ENCODE measurements at regions not wholly inside any gene's neighbourhood (a gene's known extent, or its start where the extent isn't known, plus 50 kb on each side); places are given as distances from the start of the nearest gene placed in this dataset.

DNA sequence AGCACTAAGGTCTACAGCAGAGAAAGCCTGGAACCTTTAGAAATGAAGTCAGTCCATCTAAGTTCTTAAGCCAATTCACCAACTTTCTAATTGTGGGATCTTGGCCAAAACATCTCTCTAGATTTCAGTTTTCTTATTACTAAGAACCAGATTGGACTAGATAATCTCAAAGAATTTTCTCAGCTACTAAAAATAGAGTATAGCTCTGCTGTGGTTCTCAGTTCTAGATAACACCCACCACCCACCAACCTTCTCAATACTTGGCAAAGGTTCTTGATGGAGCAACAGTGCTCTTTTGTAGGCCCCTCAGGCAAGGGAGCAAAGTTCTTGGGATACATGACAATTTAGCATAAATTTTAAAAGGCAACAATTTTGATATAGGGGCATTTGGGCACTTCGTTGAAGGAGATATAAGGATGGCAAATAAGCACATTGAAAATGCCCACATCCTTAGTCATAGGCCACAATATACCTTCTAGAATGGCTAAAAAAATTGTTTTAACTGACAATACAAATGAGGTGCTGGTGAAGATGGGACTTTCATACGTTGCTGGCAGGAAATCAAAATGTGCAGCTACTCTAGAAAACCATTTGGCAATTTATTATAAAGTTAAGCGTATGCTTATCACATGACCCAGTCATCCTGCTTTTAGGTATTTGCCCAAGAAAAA is 74.4 kb upstream of the TMEM132E start:
- intact Hi-C loops (cut with DNase I; ENCODE audit: low total_unique reads), result no loop called here
- TF ChIP-seq POLR2AphosphoS5 (IDR thresholded peaks at IDR 0.05), result no peak
- TF ChIP-seq POLR2A (IDR thresholded peaks at IDR 0.05), result no peak
- no peak for TF ChIP-seq CTCF (IDR thresholded peaks at IDR 0.05 in 8 of 11, conservative IDR thresholded peaks at IDR 0.05 in 3 of 11)
- DNase-seq, result no peak
- Histone ChIP-seq H3K27ac (no peak overlapping the region), H3K4me3 (no peak overlapping the region), H3K9me3 (no peaks in the 10 kb centered on the region), H3K36me3 (no peaks in the 10 kb centered on the region), H3K27me3 (replicated peaks in 1 of 7) (peaks cover 0 to 84% (median 5%) of the 10 kb centered on the region in 7 donors), H3K4me1 (peaks cover 0 to 16% (median 9%) of the 10 kb centered on the region in 6 donors)
- whole genome bisulfite sequencing, 5 donors, result 61 to 67% (median 63%) methylated on average over 3 of the region's 3 CpGs

GRCh38 chr17:34503528-34504195 is 75.7 kb upstream of the TMEM132E start:
- Histone ChIP-seq H3K4me3 (no peak overlapping the region), H3K4me1 (peaks cover 0 to 16% (median 9%) of the 10 kb centered on the region in 6 donors), H3K9me3 (no peaks in the 10 kb centered on the region), H3K27me3 (replicated peaks in 1 of 7) (peaks cover 0 to 89% (median 0%) of the 10 kb centered on the region in 7 donors), H3K36me3 (no peaks in the 10 kb centered on the region), H3K27ac (no peak overlapping the region)
- no peak for DNase-seq
- no peak for TF ChIP-seq POLR2A (IDR thresholded peaks at IDR 0.05)
- no peak for TF ChIP-seq POLR2AphosphoS5 (IDR thresholded peaks at IDR 0.05)
- TF ChIP-seq CTCF (IDR thresholded peaks at IDR 0.05 in 8 of 11, conservative IDR thresholded peaks at IDR 0.05 in 3 of 11), result no peak
- WGBS, 5 donors, result 36 to 64% (median 48%) methylated on average over 10 of the region's 10 CpGs
- intact Hi-C loops (cut with DNase I; ENCODE audit: low total_unique reads), result no loop called here

GRCh38 chr17:34502426-34502825 is 77.0 kb upstream of the TMEM132E start:
- DNase-seq, result no peak
- WGBS, 5 donors, result 34 to 57% (median 51%) methylated on average over 4 of the region's 4 CpGs
- intact Hi-C loops (cut with DNase I; ENCODE audit: low total_unique reads), result no loop called here
- no peak for TF ChIP-seq POLR2AphosphoS5 (IDR thresholded peaks at IDR 0.05)
- no peak for TF ChIP-seq CTCF (IDR thresholded peaks at IDR 0.05 in 8 of 11, conservative IDR thresholded peaks at IDR 0.05 in 3 of 11)
- no peak for TF ChIP-seq POLR2A (IDR thresholded peaks at IDR 0.05)
- Histone ChIP-seq H3K27ac (no peak overlapping the region), H3K4me1 (peaks cover 0 to 16% (median 9%) of the 10 kb centered on the region in 6 donors), H3K9me3 (no peaks in the 10 kb centered on the region), H3K4me3 (no peak overlapping the region), H3K36me3 (no peaks in the 10 kb centered on the region), H3K27me3 (replicated peaks in 1 of 7) (peaks cover 0 to 87% (median 0%) of the 10 kb centered on the region in 7 donors)

DNA sequence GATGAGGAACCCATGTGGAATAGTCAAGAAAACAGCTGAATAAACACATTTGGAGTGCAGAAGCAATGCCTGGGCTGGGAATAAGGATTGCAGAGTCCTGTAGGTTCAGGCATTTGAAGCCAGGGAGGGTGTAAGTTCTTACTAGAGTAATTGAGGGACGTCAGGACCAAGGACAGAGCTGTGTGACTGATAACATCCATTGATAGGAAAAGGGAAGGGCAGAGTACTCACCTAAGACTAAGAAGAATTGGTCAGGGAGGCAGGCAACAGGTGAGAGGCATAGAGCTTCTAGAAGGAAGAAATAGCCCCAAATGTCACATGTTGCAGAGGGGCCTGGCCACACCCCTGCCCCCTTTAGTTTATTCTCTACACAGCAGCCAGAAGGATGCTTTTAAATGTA is 79.8 kb upstream of the TMEM132E start:
- Histone ChIP-seq H3K4me1 (peaks cover 0 to 16% (median 9%) of the 10 kb centered on the region in 6 donors), H3K4me3 (no peak overlapping the region), H3K27me3 (replicated peaks in 1 of 7) (peaks cover 0 to 75% (median 0%) of the 10 kb centered on the region in 7 donors), H3K9me3 (no peaks in the 10 kb centered on the region), H3K36me3 (no peaks in the 10 kb centered on the region), H3K27ac (no peak overlapping the region)
- TF ChIP-seq CTCF (IDR thresholded peaks at IDR 0.05 in 8 of 11, conservative IDR thresholded peaks at IDR 0.05 in 3 of 11) (no peak), POLR2AphosphoS5 (IDR thresholded peaks at IDR 0.05) (no peak), POLR2A (IDR thresholded peaks at IDR 0.05) (no peak)
- DNase-seq, result no peak
- 0 to 10% (median 3%) methylated on average over 1 of the region's 1 CpG for WGBS, 5 donors
- intact Hi-C loops (cut with DNase I; ENCODE audit: low total_unique reads), result no loop called here
